Pancreas (tissue), 10 donors: ENCODE measurements at regions not wholly inside any gene's neighbourhood (a gene's known extent, or its start where the extent isn't known, plus 50 kb on each side); places are given as distances from the start of the nearest gene placed in this dataset.
"Not testable (repeated sequence)": the region's sequence is repeated elsewhere in the genome, so short reads cannot be mapped to it uniquely, and the experiment has no call there.

Experiments
- ATAC-seq, 4 donors: fragments of 200-7000 bp; cut with Tn5 transposase; one replicate each; pipeline versions ENCODE4 v1.8.0 to v1.9.1; 2020; ENCODE audit warnings: mild to moderate bottlenecking in 4 of 4, moderate library complexity in 4 of 4
- DNase-seq, 6 donors: peaks; one replicate each; pipeline ENCODE4 v3.0.0-alpha.2; 2020
- FAIRE-seq: peaks from 2 replicates; lab custom pipeline; 2012; peaks lifted over from hg19 to GRCh38; lab: Jason Lieb, UNC
- H3K27ac ChIP-seq, 4 donors: fragments of 200-600 bp; sonication (generic); 1 replicate in 3 of 4; 2 replicates in 1 of 4; pipeline versions ENCODE4 v1.5.0 to v1.8.0; 2020
- H3K27me3 ChIP-seq, 4 donors: fragments of 200-600 bp; one replicate each; pipeline ENCODE4 v1.8.0; 2021
- H3K36me3 ChIP-seq, 3 donors: fragments of 200-600 bp; sonication (generic) in 1 of 3; one replicate each; pipeline versions ENCODE4 v1.5.0 to v1.8.0; 2020 to 2021
- H3K4me1 ChIP-seq, 3 donors: fragments of 200-600 bp; one replicate each; pipeline ENCODE4 v1.8.0; 2021
- H3K4me3 ChIP-seq, 4 donors: fragments of 200-600 bp; sonication (generic) in 2 of 4; one replicate each; pipeline versions ENCODE4 v1.5.0 to v1.8.0; 2020 to 2021
- H3K9me3 ChIP-seq, 4 donors: fragments of 200-600 bp; one replicate each; pipeline ENCODE4 v1.8.0; 2021
- WGBS, 2 donors: extraction: QIAGEN DNeasy Blood & Tissue Kit; methylation state at CpG; one replicate each; pipeline ENCODE4 v1.1.7; 2013; 5-methylcytosine and 5-hydroxymethylcytosine counted together
- intact Hi-C, 3 donors: fragments of 100-400 bp; cut with DNase I; formaldehyde crosslinking; loops; one replicate each; pipeline versions ENCODE4 v1.11.1 to v1.14.2; 2022
- TF ChIP-seq, protein P1 (sequence below), 4 donors: fragments of 200-600 bp; sonication (generic) in 3 of 4; IDR thresholded peaks; one replicate each; pipeline versions ENCODE4 v1.5.0 to v1.8.0; 2021; ENCODE audit warnings: antibody characterized with exemption in 4 of 4
- donor health status: healthy with polysubstance abuse.
- donor health status: DM: no; HTN: no; CAD: no; lungs with moderate emphysema.
- donor health status: DM: no; HTN: no; CAD: no.
- donor health status: control.
- donor health status: control.
- donor health status: Bipolar disorder and iron deficiency.
- donor health status: DM: yes; HTN: yes; CAD: no.
- donor health status: DM: no; HTN: no; CAD: no.
- donor health status: DM: no; HTN: no; CAD: no.
- donor health status: DM: yes; HTN: yes; CAD: no.

- H3K4me1 ChIP-seq = no peaks in the 10 kb centered on the region
- DNase-seq (no peak), ATAC-seq (no peak), FAIRE-seq (no peak)
- 77 to 83% methylated on average over 1 of the region's 1 CpG for WGBS, 2 donors
- TF ChIP-seq, protein P1, sequence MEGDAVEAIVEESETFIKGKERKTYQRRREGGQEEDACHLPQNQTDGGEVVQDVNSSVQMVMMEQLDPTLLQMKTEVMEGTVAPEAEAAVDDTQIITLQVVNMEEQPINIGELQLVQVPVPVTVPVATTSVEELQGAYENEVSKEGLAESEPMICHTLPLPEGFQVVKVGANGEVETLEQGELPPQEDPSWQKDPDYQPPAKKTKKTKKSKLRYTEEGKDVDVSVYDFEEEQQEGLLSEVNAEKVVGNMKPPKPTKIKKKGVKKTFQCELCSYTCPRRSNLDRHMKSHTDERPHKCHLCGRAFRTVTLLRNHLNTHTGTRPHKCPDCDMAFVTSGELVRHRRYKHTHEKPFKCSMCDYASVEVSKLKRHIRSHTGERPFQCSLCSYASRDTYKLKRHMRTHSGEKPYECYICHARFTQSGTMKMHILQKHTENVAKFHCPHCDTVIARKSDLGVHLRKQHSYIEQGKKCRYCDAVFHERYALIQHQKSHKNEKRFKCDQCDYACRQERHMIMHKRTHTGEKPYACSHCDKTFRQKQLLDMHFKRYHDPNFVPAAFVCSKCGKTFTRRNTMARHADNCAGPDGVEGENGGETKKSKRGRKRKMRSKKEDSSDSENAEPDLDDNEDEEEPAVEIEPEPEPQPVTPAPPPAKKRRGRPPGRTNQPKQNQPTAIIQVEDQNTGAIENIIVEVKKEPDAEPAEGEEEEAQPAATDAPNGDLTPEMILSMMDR (IDR thresholded peaks at IDR 0.05) = no peak
- no peak overlapping the region for H3K4me3 ChIP-seq
- H3K27me3 ChIP-seq = peaks cover 0 to 5% (median 0%) of the 10 kb centered on the region in 4 donors
- H3K9me3 ChIP-seq = no peaks in the 10 kb centered on the region
- intact Hi-C loops = no loop called here
- no peak overlapping the region for H3K27ac ChIP-seq
- H3K36me3 ChIP-seq = no peaks in the 10 kb centered on the region
These were observed 134.1 kb upstream of the MAMLD1 start for GRCh38 chrX:150229030-150229429.

DNA sequence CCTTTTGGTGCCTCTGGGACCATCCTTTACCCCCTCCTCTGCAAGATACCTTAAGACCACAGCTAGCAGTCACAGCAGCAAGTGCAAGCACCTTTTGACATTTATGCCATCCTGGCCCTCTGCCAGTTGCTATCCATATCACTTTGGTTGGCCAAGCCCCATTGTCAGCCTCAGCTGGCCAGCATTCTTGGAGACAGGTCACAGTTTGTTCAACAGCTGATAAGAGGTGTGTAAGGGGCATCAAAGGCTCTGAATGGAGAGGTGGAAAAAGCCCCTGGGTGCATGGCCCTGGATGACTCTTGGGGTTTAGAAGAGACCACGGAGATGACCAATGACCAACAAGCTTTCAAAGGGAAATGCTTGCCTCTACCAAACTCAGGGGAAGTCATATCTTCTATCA lies 133.6 kb upstream of the MAMLD1 start:
- ATAC-seq (no peak), FAIRE-seq (no peak), DNase-seq (no peak)
- intact Hi-C loops = no loop called here
- Histone ChIP-seq H3K9me3 (no peaks in the 10 kb centered on the region), H3K27me3 (peaks cover 0 to 6% (median 0%) of the 10 kb centered on the region in 4 donors), H3K4me1 (no peaks in the 10 kb centered on the region), H3K36me3 (no peaks in the 10 kb centered on the region), H3K4me3 (no peak overlapping the region), H3K27ac (no peak overlapping the region)
- 45 to 78% methylated on average over 1 of the region's 1 CpG for WGBS, 2 donors
- TF ChIP-seq, protein P1 (IDR thresholded peaks at IDR 0.05) = no peak

DNA sequence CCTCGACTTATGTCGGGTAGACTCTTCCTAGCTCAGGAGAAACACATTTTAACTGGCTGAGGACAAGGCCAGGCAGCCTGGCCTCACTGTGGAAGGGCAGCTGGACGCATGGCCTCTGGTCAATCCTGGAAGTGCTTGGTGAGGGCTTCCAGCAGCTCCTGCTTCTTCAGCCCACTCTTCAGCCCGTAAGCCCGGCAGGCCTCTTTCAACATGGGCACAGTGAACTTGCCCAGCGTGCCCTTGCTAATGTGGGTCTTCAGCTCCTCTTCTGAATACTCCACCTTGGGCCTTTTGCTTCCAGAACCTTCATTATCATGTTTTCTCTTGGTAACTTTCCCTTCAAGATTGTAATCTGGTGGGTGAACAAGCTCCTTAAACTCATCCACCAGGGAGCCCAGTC lies 132.2 kb upstream of the MAMLD1 start:
- H3K27ac ChIP-seq, intact Hi-C loops, ATAC-seq, H3K4me3 ChIP-seq, H3K36me3 ChIP-seq, H3K4me1 ChIP-seq, FAIRE-seq, DNase-seq, H3K27me3 ChIP-seq, H3K9me3 ChIP-seq: not testable (repeated sequence)
- 71 to 95% methylated on average over 6 of the region's 6 CpGs for WGBS, 2 donors

DNA sequence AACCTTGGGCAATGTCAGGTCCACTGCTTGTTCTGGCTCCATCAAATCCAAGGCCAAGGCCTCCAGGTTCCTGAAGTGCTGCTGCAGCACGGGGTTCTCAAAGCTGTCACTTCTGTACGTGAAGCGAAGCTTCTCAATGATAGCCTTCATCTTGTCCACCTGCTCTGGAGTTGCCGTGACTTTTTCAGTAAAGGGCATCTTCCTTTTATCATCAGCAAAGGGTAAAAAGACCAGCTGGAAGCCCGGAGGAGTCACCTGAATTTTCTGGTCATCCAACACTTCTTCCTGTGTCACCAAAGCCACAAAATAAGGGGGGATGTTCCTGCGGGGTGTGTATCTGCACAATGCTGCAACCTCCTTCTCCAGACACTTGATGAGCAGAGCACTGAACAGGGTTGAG lies 131.7 kb upstream of the MAMLD1 start:
- H3K4me1 ChIP-seq, DNase-seq, H3K4me3 ChIP-seq, H3K27me3 ChIP-seq, intact Hi-C loops, ATAC-seq, H3K36me3 ChIP-seq, H3K27ac ChIP-seq, FAIRE-seq, H3K9me3 ChIP-seq: not testable (repeated sequence)
- WGBS, 2 donors = 74 to 89% methylated on average over 6 of the region's 6 CpGs

- FAIRE-seq = not testable (repeated sequence)
- 79 to 89% methylated on average over 5 of the region's 5 CpGs for WGBS, 2 donors
These were observed 130.9 kb upstream of the MAMLD1 start for GRCh38 chrX:150232222-150232621.

GRCh38 chrX:150234126-150234525 lies 129.0 kb upstream of the MAMLD1 start:
- intact Hi-C loops = no loop called here
- H3K36me3 ChIP-seq = no peaks in the 10 kb centered on the region
- DNase-seq = no peak
- peaks cover 0 to 6% (median 0%) of the 10 kb centered on the region in 4 donors for H3K27me3 ChIP-seq
- ATAC-seq = no peak
- TF ChIP-seq, protein P1 (IDR thresholded peaks at IDR 0.05) = no peak
- FAIRE-seq = no peak
- 67 to 75% methylated on average over 3 of the region's 3 CpGs for WGBS, 2 donors
- H3K4me1 ChIP-seq = no peaks in the 10 kb centered on the region
- no peak overlapping the region for H3K4me3 ChIP-seq
- no peak overlapping the region for H3K27ac ChIP-seq
- no peaks in the 10 kb centered on the region for H3K9me3 ChIP-seq

More at GRCh38 chrX:150232222-150232621, 130.9 kb upstream of the MAMLD1 start:
- ATAC-seq, H3K27ac ChIP-seq, H3K36me3 ChIP-seq, H3K9me3 ChIP-seq, H3K4me3 ChIP-seq, H3K4me1 ChIP-seq, DNase-seq, H3K27me3 ChIP-seq, intact Hi-C loops: not testable (repeated sequence)
